ENCODE measurements at regions not wholly inside any gene's neighbourhood (a gene's known extent, or its start where the extent isn't known, plus 50 kb on each side); places are given as distances from the start of the nearest gene placed in this dataset.

GRCh38 chrX:116781926-116782325 is 319.1 kb upstream of the CT83 start:
- no peak for TF ChIP-seq POLR2AphosphoS5 (IDR thresholded peaks at IDR 0.05)
- TF ChIP-seq CTCF (IDR thresholded peaks at IDR 0.05), result no peak
- no peak for TF ChIP-seq POLR2A (IDR thresholded peaks at IDR 0.05)
- TF ChIP-seq EP300 (IDR thresholded peaks at IDR 0.05), result no peak

Data from stomach (tissue), 4 donors.